HEK293 (cell line): ENCODE measurements at regions not wholly inside any gene's neighbourhood (a gene's known extent, or its start where the extent isn't known, plus 50 kb on each side); places are given as distances from the start of the nearest gene placed in this dataset.

Experiments
- ZNF214 ChIP-seq: fragments of 450-650 bp; formaldehyde crosslinking; IDR thresholded peaks from 2 replicates; pipeline ENCODE4 v1.5.1; 2017; ENCODE audit warnings: missing biosample characterization, mild to moderate bottlenecking, missing genetic modification characterization, borderline replicate concordance
- ZNF239 ChIP-seq: fragments of 450-650 bp; formaldehyde crosslinking; IDR thresholded peaks from 2 replicates; pipeline ENCODE4 v1.5.1; 2016; ENCODE audit warnings: missing biosample characterization, missing genetic modification characterization
- ZNF416 ChIP-seq: fragments of 450-650 bp; formaldehyde crosslinking; IDR thresholded peaks from 2 replicates; pipeline ENCODE4 v1.5.1; 2016; ENCODE audit warnings: missing biosample characterization, missing genetic modification characterization
- ZNF555 ChIP-seq: fragments of 450-650 bp; formaldehyde crosslinking; conservative IDR thresholded peaks from 2 replicates; pipeline ENCODE4 v1.5.1; 2017; ENCODE audit warnings: missing biosample characterization, mild to moderate bottlenecking, missing genetic modification characterization, inconsistent platforms
- ZNF624 ChIP-seq: fragments of 450-650 bp; formaldehyde crosslinking; IDR thresholded peaks from 2 replicates; pipeline ENCODE4 v1.5.1; 2017; ENCODE audit warnings: missing biosample characterization, missing genetic modification characterization
- ZNF76 ChIP-seq: fragments of 450-650 bp; formaldehyde crosslinking; IDR thresholded peaks from 2 replicates; pipeline ENCODE4; 2016; ENCODE audit warnings: low read depth, missing biosample characterization, missing genetic modification characterization, borderline replicate concordance
- ZNF830 ChIP-seq: fragments of 450-650 bp; IDR thresholded peaks from 2 replicates; pipeline ENCODE4 v1.5.0; 2018; ENCODE audit warnings: missing biosample characterization, missing genetic modification characterization, low read depth, mild to moderate bottlenecking, moderate library complexity
- TF ChIP-seq, protein P1 (sequence below): fragments of 450-650 bp; formaldehyde crosslinking; IDR thresholded peaks from 2 replicates; pipeline ENCODE4 v1.5.1; 2016; ENCODE audit warnings: missing biosample characterization, missing genetic modification characterization
- TF ChIP-seq, protein P2 (sequence below): fragments of 450-650 bp; formaldehyde crosslinking; IDR thresholded peaks from 2 replicates; pipeline ENCODE4 v1.5.1; 2016; ENCODE audit warnings: missing biosample characterization, missing genetic modification characterization

DNA sequence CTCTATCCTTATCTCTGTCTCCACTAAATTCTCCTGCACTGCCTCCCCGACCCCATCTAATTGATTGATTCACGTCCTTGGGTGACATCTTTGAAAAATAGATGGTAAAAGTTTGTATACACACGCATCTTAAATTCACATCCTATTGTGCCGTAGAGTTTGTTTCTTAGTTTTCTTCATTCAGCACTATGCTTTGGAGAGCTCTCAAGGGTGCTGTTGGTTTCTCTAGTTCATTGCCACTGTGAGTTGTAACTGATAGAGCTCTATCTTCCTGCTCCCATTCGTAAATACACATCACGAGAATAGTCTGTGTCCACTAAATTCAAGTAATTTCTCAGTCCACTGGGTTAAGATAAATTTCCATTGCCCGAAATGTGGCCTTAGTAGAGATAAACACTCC lies 1537.4 kb downstream of the AACS start:
- TF ChIP-seq ZNF76 (tag by site-specific recombination) (no peak), ZNF624 (no peak), ZNF416 (no peak), ZNF214 (tag by site-specific recombination) (no peak), ZNF555 (tag by site-specific recombination) (no peak), ZNF239 (tag by site-specific recombination) (no peak), ZNF830 (no peak)
- TF ChIP-seq, protein P1, sequence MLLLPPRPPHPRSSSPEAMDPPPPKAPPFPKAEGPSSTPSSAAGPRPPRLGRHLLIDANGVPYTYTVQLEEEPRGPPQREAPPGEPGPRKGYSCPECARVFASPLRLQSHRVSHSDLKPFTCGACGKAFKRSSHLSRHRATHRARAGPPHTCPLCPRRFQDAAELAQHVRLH (tag by site-specific recombination): no peak
- TF ChIP-seq, protein P2, sequence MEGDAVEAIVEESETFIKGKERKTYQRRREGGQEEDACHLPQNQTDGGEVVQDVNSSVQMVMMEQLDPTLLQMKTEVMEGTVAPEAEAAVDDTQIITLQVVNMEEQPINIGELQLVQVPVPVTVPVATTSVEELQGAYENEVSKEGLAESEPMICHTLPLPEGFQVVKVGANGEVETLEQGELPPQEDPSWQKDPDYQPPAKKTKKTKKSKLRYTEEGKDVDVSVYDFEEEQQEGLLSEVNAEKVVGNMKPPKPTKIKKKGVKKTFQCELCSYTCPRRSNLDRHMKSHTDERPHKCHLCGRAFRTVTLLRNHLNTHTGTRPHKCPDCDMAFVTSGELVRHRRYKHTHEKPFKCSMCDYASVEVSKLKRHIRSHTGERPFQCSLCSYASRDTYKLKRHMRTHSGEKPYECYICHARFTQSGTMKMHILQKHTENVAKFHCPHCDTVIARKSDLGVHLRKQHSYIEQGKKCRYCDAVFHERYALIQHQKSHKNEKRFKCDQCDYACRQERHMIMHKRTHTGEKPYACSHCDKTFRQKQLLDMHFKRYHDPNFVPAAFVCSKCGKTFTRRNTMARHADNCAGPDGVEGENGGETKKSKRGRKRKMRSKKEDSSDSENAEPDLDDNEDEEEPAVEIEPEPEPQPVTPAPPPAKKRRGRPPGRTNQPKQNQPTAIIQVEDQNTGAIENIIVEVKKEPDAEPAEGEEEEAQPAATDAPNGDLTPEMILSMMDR (tag by site-specific recombination): no peak
